ENCODE measurements at regions not wholly inside any gene's neighbourhood (a gene's known extent, or its start where the extent isn't known, plus 50 kb on each side); places are given as distances from the start of the nearest gene placed in this dataset.

DNA sequence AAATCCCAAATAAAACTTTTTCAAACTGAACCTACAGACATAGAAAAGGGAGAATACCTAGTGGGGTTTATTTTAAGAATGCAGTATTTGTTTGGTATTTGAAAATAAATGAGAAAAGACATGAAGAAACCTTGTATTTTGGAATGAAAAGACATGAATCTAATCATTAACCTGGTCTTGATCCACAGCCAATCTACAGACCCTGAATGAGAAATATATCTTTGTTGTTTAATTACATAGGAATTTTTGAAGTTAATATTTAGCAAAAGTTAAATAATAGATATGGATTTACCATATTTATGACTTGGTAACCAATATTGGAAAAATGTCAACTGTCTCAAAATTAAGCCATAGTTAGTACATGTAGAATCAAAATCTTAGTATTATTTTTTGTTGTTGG is 76.8 kb downstream of the MAGEA10 start (continued):
- TF ChIP-seq ESRRA (IDR thresholded peaks at IDR 0.05; ENCODE audit: low read length) (no peak), ELK1 (IDR thresholded peaks at IDR 0.05; ENCODE audit: low read depth, low read length) (no peak), IKZF2 (IDR thresholded peaks at IDR 0.05) (no peak), YBX1 (IDR thresholded peaks at IDR 0.05) (no peak), POLR2A (IDR thresholded peaks at IDR 0.05; ENCODE audit: low read depth, low read length) (no peak), WRNIP1 (IDR thresholded peaks at IDR 0.05; ENCODE audit: borderline replicate concordance, low read depth, low read length) (no peak), BMI1 (IDR thresholded peaks at IDR 0.05; ENCODE audit: borderline replicate concordance) (no peak), HDAC6 (IDR thresholded peaks at IDR 0.05; ENCODE audit: unreplicated experiment) (no peak), ZBED1 (IDR thresholded peaks at IDR 0.05; ENCODE audit: borderline replicate concordance) (no peak), GATAD2B (conservative IDR thresholded peaks at IDR 0.05; ENCODE audit: low read depth) (no peak)
- TF ChIP-seq, protein P1, sequence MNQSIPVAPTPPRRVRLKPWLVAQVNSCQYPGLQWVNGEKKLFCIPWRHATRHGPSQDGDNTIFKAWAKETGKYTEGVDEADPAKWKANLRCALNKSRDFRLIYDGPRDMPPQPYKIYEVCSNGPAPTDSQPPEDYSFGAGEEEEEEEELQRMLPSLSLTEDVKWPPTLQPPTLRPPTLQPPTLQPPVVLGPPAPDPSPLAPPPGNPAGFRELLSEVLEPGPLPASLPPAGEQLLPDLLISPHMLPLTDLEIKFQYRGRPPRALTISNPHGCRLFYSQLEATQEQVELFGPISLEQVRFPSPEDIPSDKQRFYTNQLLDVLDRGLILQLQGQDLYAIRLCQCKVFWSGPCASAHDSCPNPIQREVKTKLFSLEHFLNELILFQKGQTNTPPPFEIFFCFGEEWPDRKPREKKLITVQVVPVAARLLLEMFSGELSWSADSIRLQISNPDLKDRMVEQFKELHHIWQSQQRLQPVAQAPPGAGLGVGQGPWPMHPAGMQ (IDR thresholded peaks at IDR 0.05; ENCODE audit: borderline replicate concordance) = no peak
- TF ChIP-seq, protein P2, sequence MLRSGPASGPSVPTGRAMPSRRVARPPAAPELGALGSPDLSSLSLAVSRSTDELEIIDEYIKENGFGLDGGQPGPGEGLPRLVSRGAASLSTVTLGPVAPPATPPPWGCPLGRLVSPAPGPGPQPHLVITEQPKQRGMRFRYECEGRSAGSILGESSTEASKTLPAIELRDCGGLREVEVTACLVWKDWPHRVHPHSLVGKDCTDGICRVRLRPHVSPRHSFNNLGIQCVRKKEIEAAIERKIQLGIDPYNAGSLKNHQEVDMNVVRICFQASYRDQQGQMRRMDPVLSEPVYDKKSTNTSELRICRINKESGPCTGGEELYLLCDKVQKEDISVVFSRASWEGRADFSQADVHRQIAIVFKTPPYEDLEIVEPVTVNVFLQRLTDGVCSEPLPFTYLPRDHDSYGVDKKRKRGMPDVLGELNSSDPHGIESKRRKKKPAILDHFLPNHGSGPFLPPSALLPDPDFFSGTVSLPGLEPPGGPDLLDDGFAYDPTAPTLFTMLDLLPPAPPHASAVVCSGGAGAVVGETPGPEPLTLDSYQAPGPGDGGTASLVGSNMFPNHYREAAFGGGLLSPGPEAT (IDR thresholded peaks at IDR 0.05; ENCODE audit: low read depth) = no peak
- TF ChIP-seq, protein P3, sequence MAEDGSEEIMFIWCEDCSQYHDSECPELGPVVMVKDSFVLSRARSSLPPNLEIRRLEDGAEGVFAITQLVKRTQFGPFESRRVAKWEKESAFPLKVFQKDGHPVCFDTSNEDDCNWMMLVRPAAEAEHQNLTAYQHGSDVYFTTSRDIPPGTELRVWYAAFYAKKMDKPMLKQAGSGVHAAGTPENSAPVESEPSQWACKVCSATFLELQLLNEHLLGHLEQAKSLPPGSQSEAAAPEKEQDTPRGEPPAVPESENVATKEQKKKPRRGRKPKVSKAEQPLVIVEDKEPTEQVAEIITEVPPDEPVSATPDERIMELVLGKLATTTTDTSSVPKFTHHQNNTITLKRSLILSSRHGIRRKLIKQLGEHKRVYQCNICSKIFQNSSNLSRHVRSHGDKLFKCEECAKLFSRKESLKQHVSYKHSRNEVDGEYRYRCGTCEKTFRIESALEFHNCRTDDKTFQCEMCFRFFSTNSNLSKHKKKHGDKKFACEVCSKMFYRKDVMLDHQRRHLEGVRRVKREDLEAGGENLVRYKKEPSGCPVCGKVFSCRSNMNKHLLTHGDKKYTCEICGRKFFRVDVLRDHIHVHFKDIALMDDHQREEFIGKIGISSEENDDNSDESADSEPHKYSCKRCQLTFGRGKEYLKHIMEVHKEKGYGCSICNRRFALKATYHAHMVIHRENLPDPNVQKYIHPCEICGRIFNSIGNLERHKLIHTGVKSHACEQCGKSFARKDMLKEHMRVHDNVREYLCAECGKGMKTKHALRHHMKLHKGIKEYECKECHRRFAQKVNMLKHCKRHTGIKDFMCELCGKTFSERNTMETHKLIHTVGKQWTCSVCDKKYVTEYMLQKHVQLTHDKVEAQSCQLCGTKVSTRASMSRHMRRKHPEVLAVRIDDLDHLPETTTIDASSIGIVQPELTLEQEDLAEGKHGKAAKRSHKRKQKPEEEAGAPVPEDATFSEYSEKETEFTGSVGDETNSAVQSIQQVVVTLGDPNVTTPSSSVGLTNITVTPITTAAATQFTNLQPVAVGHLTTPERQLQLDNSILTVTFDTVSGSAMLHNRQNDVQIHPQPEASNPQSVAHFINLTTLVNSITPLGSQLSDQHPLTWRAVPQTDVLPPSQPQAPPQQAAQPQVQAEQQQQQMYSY (CRISPR knock-in tag; IDR thresholded peaks at IDR 0.05) = no peak

Data from GM12878 (cell line).